Right atrium auricular region (tissue), 2 donors: ENCODE measurements at regions not wholly inside any gene's neighbourhood (a gene's known extent, or its start where the extent isn't known, plus 50 kb on each side); places are given as distances from the start of the nearest gene placed in this dataset.
"Not testable (repeated sequence)": the region's sequence is repeated elsewhere in the genome, so short reads cannot be mapped to it uniquely, and the experiment has no call there.

Source experiments
- DNase-seq: peaks from one replicate; pipeline ENCODE4 v3.0.0-alpha.2; 2019; ENCODE audit warnings: low spot score
- H3K27ac ChIP-seq, 2 donors: fragments of 200-600 bp; sonication (generic); 1 replicate in 1 of 2; 2 replicates in 1 of 2; pipeline ENCODE4 v1.5.1; 2016 to 2019
- H3K27me3 ChIP-seq, 2 donors: fragments of 200-600 bp; sonication (generic); one replicate each; pipeline versions ENCODE4 v1.5.1 to v1.6.0; 2017 to 2019
- H3K36me3 ChIP-seq: fragments of 200-600 bp; sonication (generic); one replicate; pipeline ENCODE4 v1.5.1; 2016
- H3K4me1 ChIP-seq, 2 donors: fragments of 200-600 bp; sonication (generic); one replicate each; pipeline versions ENCODE4 v1.5.1 to v1.6.0; 2017 to 2019
- H3K4me3 ChIP-seq, 2 donors: fragments of 200-600 bp; sonication (generic); 1 replicate in 1 of 2; 2 replicates in 1 of 2; pipeline ENCODE4 v1.5.1; 2017 to 2019; ENCODE audit warnings: mild to moderate bottlenecking in 1 of 2, moderate library complexity in 1 of 2
- H3K9me3 ChIP-seq, 2 donors: fragments of 200-600 bp; sonication (generic); one replicate each; pipeline ENCODE4 v1.5.1; 2019
- CTCF ChIP-seq, 2 donors: fragments of 200-600 bp; sonication (generic); IDR thresholded peaks; one replicate each; pipeline ENCODE4 v1.5.1; 2019; ENCODE audit warnings: antibody characterized with exemption in 2 of 2

GRCh38 chr9:12318732-12319685 lies 374.2 kb upstream of the TYRP1 start:
- no peak for DNase-seq
- Histone ChIP-seq H3K9me3 (no peaks in the 10 kb centered on the region), H3K27me3 (no peaks in the 10 kb centered on the region), H3K4me1 (no peaks in the 10 kb centered on the region), H3K27ac (no peak overlapping the region), H3K4me3 (no peak overlapping the region), H3K36me3 (no peaks in the 10 kb centered on the region)
- no peak for TF ChIP-seq CTCF (IDR thresholded peaks at IDR 0.05)

GRCh38 chr9:12329623-12329985 lies 363.6 kb upstream of the TYRP1 start:
- H3K27ac ChIP-seq, result no peak overlapping the region

GRCh38 chr9:12333966-12334365 lies 359.2 kb upstream of the TYRP1 start:
- H3K9me3 ChIP-seq, H3K4me3 ChIP-seq, H3K27me3 ChIP-seq, H3K36me3 ChIP-seq, DNase-seq, H3K4me1 ChIP-seq, H3K27ac ChIP-seq: not testable (repeated sequence)

More at GRCh38 chr9:12329623-12329985, 363.6 kb upstream of the TYRP1 start:
- H3K4me3 ChIP-seq, result no peak overlapping the region
- no peak for DNase-seq
- no peaks in the 10 kb centered on the region for H3K27me3 ChIP-seq
- no peaks in the 10 kb centered on the region for H3K4me1 ChIP-seq
- H3K36me3 ChIP-seq, result no peaks in the 10 kb centered on the region
- TF ChIP-seq CTCF (IDR thresholded peaks at IDR 0.05), result peak in 1 of 2 donors; percentile 16
- no peaks in the 10 kb centered on the region for H3K9me3 ChIP-seq

GRCh38 chr9:12350775-12351174 lies 342.4 kb upstream of the TYRP1 start:
- no peak for TF ChIP-seq CTCF (IDR thresholded peaks at IDR 0.05)
- Histone ChIP-seq H3K27ac (no peak overlapping the region), H3K9me3 (no peaks in the 10 kb centered on the region), H3K27me3 (no peaks in the 10 kb centered on the region), H3K36me3 (no peaks in the 10 kb centered on the region), H3K4me1 (no peaks in the 10 kb centered on the region), H3K4me3 (no peak overlapping the region)
- no peak for DNase-seq

GRCh38 chr9:12351293-12352044 lies 341.7 kb upstream of the TYRP1 start:
- Histone ChIP-seq H3K4me3 (no peak overlapping the region), H3K9me3 (no peaks in the 10 kb centered on the region), H3K27me3 (no peaks in the 10 kb centered on the region), H3K36me3 (no peaks in the 10 kb centered on the region), H3K4me1 (no peaks in the 10 kb centered on the region), H3K27ac (no peak overlapping the region)
- no peak for TF ChIP-seq CTCF (IDR thresholded peaks at IDR 0.05)
- DNase-seq, result no peak

- H3K9me3 ChIP-seq, result no peaks in the 10 kb centered on the region
- no peak overlapping the region for H3K27ac ChIP-seq
- no peaks in the 10 kb centered on the region for H3K36me3 ChIP-seq
- no peaks in the 10 kb centered on the region for H3K4me1 ChIP-seq
- DNase-seq, result no peak
- no peak overlapping the region for H3K4me3 ChIP-seq
- H3K27me3 ChIP-seq, result no peaks in the 10 kb centered on the region
- TF ChIP-seq CTCF (IDR thresholded peaks at IDR 0.05), result no peak
These were observed 341.2 kb upstream of the TYRP1 start for GRCh38 chr9:12352045-12352315.
